ENCODE measurements at regions not wholly inside any gene's neighbourhood (a gene's known extent, or its start where the extent isn't known, plus 50 kb on each side); places are given as distances from the start of the nearest gene placed in this dataset.
"Not testable (repeated sequence)": the region's sequence is repeated elsewhere in the genome, so short reads cannot be mapped to it uniquely, and the experiment has no call there.

- not testable (repeated sequence) for DNase-seq
Measured at GRCh38 chrX:73961867-73962266, 109.4 kb upstream of the XIST start.

- no peak for DNase-seq
Measured at GRCh38 chrX:73944563-73944908, 92.0 kb upstream of the XIST start.

- peak in 57 of 58 donors; percentile 20 to 93 (median 76) for DNase-seq
Measured at GRCh38 chrX:73943693-73944562, 91.4 kb upstream of the XIST start.

GRCh38 chrX:73940893-73941470 lies 88.5 kb upstream of the XIST start:
- DNase-seq: no peak

- DNase-seq: not testable (repeated sequence)
Measured at GRCh38 chrX:73937843-73938242, 85.3 kb upstream of the XIST start.

- no peak for DNase-seq
Measured at GRCh38 chrX:73932522-73932921, 80.0 kb upstream of the XIST start.

GRCh38 chrX:73930300-73930699 lies 77.8 kb upstream of the XIST start:
- no peak for DNase-seq

GRCh38 chrX:73922856-73923455 lies 70.4 kb upstream of the XIST start:
- DNase-seq: no peak

GRCh38 chrX:73916931-73917667 lies 64.6 kb upstream of the XIST start:
- DNase-seq: no peak

GRCh38 chrX:73916489-73916888 lies 64.0 kb upstream of the XIST start:
- no peak for DNase-seq

GRCh38 chrX:73914792-73915191 lies 62.3 kb upstream of the XIST start:
- DNase-seq: not testable (repeated sequence)

GRCh38 chrX:73913580-73913979 lies 61.1 kb upstream of the XIST start:
- DNase-seq: no peak

- not testable (repeated sequence) for DNase-seq
Measured at GRCh38 chrX:73911946-73912345, 59.4 kb upstream of the XIST start.

- DNase-seq: not testable (repeated sequence)
Measured at GRCh38 chrX:73905749-73906374, 53.3 kb upstream of the XIST start.

GRCh38 chrX:73903941-73904340 lies 51.4 kb upstream of the XIST start:
- no peak for DNase-seq
